ENCODE measurements at regions not wholly inside any gene's neighbourhood (a gene's known extent, or its start where the extent isn't known, plus 50 kb on each side); places are given as distances from the start of the nearest gene placed in this dataset.

GRCh38 chr2:198339116-198339515, 534.7 kb downstream of the PLCL1 start:
- TF ChIP-seq CTCF (IDR thresholded peaks at IDR 0.05) (no peak), EZH2 (IDR thresholded peaks at IDR 0.05; ENCODE audit: borderline replicate concordance, insufficient read depth, low read depth, low read length, poor library complexity, severe bottlenecking) (no peak)
